GM12874 (cell line): ENCODE measurements at regions not wholly inside any gene's neighbourhood (a gene's known extent, or its start where the extent isn't known, plus 50 kb on each side); places are given as distances from the start of the nearest gene placed in this dataset.

ENCODE experiments used
- TF ChIP-seq, protein P1 (sequence below): IDR thresholded peaks from 2 replicates; pipeline ENCODE4 v1.5.1; 2011; ENCODE audit warnings: low read depth, mild to moderate bottlenecking, control low read depth, low read length, moderate library complexity; ENCODE audit not compliant: insufficient read depth

DNA sequence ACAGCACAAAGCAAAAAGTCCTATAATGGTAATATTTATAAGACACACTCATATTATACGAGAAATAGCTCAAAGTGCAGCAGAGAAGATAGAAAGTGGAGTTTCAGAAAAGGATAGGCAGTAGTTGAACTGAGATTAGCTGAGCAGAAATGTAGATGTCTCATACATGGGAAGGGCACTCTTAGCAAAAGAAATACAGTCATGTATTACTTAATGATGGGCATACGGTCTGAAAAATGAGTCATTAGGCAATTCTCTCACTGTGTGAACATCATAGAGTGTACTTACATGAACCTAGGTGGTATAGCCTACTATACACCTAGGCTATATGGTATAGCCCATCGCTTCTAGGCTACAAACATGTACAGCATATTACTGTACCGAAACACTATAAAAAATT lies 671.3 kb downstream of the RPS29 start:
- TF ChIP-seq, protein P1, sequence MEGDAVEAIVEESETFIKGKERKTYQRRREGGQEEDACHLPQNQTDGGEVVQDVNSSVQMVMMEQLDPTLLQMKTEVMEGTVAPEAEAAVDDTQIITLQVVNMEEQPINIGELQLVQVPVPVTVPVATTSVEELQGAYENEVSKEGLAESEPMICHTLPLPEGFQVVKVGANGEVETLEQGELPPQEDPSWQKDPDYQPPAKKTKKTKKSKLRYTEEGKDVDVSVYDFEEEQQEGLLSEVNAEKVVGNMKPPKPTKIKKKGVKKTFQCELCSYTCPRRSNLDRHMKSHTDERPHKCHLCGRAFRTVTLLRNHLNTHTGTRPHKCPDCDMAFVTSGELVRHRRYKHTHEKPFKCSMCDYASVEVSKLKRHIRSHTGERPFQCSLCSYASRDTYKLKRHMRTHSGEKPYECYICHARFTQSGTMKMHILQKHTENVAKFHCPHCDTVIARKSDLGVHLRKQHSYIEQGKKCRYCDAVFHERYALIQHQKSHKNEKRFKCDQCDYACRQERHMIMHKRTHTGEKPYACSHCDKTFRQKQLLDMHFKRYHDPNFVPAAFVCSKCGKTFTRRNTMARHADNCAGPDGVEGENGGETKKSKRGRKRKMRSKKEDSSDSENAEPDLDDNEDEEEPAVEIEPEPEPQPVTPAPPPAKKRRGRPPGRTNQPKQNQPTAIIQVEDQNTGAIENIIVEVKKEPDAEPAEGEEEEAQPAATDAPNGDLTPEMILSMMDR, result no peak

DNA sequence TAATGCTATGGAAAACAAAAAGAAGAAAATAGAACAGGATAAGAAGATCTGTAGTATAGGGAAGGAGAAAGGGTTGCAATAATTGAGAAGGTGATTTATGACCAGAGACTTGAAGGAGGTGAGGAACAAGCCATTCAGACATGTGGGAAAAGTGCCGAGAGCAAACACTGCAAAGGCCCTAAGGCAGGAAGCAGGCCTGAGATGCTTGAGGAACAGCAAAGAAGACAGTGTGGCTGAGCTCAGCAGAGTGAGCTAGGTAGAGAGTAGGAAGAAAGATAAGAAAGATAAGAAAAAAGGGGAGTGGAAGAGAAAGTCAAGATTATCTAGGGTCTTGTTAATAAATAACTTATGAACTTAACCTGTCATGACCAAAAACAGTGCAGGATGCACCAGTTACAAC lies 671.8 kb downstream of the RPS29 start:
- TF ChIP-seq, protein P1, result no peak

DNA sequence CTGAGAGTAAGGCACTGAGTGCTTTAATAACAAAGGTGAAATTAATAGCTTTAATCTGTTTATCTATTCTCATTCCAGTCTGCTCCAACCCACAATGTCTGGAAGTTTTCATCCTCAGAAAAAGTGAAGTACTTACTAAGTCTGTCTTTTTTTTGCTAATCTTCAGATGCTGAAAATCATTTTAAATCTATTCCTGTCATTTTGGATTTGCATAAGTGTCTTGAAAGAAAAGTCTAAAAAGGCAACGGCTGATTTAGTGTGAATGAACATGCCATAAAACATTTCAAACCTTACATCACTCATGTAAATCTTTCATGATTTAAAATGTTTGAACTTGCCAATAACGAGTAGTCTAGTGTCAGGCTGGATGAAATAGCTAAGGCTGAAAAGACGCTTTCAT lies 685.6 kb downstream of the RPS29 start:
- TF ChIP-seq, protein P1, result no peak

DNA sequence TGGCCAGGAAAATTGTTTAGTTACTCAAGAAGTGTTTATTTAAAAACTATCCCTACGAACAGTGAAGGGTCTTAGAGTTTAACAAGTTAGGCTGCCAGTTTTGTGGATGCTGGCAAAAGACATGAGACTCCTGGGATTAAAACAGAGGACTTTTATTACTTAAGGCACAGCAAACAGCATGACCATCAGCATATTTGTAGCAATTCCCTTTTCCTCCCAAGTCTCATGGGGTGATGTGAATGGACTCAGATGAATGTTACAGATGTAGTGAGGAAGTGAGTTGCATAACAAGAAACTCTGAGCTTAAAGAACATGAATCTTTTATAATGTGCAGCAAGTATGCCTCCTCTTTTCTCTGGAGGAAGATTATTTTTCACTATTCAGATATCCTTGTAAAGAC lies 695.8 kb downstream of the RPS29 start:
- TF ChIP-seq, protein P1, result no peak

DNA sequence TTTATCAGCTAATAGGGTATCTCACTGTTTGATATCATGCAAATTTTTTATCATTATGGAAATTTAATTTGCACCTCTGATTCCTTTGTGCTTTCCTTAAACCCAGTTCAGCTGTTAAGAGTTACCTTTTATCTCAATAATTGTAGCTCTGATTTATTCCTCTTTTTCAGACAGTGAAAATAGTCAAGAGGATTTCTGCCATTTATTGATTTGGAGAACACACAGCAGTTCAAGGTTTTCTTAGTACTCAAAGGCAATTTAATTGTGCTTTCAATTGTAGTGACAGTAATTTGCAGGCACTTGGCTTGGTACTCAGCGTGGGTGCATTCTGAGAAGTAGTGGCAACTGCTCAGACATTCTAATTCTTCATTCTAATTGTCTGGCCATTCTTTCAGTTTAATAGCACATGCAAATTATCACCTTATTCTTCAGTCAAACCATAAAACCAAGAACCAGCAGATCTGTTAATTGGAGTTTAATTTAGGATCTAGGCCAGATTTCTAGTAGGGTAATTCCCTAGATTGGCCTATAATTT lies 709.3 kb downstream of the RPS29 start:
- TF ChIP-seq, protein P1, result no peak

DNA sequence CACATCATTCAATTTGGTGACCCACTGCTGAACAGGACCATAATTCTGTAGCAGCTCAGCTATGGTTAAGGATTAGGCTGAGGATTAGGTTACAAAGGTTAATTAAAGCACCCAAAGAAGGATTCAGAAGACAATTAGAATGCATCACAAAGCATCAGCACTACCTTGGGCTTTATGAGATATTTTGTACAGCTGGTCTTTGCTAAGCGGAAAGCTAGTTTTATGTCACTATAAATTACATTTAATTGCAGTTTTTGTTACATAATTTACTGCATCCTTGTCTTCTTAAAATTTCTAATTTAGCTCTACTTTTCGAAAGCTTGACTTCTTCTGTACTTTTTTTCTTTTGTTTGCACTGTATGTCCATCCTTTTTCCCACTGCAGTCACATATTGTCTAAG lies 711.5 kb downstream of the RPS29 start:
- TF ChIP-seq, protein P1, result no peak

DNA sequence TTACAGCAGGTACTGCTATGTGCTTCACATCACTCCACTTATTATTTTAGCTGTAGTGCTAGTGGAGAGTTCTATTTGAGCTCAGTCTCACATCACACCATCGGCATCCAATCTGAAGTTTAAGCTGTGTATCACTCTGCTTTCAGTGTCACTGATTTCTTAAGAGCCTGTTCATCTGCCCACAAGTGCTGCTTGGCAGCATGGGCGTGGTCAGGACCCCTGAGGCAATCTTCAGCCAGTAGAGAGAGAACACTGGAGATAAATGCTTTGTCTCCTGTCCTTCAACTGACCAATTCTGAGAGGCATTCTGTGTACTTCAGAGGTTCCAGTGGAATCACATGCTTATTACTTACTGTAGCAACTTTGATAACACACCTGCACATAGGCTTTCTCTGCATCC lies 728.8 kb downstream of the RPS29 start:
- TF ChIP-seq, protein P1, result no peak
